NCI-H1417 treated with DMSO at 0.1 percent for 48 hours (cell line): ENCODE measurements at regions not wholly inside any gene's neighbourhood (a gene's known extent, or its start where the extent isn't known, plus 50 kb on each side); places are given as distances from the start of the nearest gene placed in this dataset.

ENCODE experiments used
- DNase-seq: peaks from one replicate; lab custom pipeline; 2025; lab: John Stamatoyannopoulos, UW

DNA sequence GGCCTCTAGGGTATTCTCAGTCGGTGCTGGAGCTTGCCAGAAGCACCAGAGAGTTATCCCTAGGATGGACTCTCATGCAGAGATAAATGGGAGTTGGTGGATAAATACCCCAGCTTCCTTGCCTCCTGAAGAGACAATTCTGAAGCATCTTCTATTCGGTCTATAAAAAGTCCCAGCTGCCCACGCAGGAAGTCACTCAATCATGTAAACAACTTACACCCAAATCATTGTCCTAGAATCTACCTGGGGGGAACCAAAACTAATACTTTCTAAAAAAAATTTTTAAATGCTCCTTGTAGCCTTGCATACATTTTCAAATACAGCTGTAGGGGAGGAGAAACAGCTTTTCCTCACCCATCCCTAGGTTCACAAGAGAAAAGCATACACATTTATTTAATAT is 66.6 kb upstream of the ELAC2 start:
- DNase-seq: no peak

DNA sequence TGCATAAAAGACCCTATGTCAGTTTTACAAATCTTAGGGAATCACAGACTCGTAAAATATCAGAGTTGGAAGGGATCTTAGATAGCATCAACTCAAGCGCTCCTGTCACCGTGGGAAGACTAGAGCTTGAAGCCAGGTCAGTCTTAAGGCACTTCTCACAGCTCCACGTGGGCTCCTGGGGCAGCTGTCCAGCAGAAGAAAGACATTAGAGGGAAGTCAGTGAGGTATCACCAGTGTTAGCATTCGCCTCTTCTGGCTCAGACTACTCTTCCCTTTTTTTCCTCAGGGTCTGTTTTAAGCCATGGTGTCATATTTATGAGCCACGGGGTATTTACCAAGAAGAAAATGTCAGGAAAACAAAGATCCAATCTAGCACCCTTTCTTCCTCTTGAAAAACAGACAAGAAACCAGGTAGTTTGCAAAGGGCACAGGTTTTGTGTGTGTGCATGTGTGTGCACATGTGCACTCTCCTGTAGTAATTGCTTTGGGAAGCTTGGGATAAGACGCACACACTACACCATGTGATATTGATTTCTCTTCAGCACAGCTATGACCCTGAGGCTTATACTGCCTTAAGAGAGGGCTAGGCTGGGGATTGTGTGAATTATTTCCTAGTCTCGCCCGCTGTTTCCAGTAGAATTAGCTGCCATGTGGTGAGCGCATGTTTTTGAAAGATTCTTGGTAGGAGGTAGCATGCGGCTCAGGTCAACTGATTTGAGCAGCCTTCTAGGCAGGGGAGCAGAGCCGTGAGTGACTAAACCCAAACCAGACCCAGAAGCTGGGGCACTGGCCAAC is 61.0 kb upstream of the ELAC2 start:
- DNase-seq: no peak

DNA sequence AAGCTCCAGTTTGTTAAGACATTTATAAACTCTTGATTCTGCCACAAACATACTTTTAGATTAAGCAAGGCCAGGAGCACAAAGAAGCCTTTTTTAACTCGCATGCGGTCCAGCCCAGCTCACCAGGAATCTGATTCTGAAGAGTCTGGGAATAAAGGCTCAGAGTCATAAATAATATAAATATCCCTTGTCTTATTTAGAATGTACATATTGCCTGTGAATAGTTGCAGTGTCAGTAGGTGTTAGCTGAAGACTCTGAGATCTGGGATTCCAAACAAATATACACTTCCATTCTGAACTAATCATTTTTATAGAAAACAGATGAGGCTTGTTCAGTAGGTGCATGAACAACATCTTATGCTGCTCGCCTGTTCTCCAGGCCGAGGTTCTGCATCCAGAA is 59.1 kb upstream of the ELAC2 start:
- no peak for DNase-seq

DNA sequence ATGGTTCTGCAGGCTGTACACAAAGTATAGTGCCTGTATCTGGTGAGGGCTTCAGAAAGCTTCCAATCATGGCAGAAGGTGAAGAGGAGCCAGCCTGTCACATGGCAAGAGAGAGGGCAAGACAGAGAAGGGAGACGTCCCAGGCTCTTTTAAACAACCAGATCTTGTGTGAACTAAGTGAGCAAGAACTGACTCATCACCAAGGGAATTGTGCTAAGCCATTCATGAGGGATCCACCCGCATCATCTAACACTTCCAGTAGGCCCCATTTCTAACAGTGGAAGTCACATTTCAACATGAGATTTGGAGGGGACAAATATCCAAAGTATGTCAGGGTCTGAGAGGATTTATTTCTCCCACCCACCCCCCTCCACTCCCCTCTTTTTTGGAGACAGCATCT is 56.2 kb upstream of the ELAC2 start:
- no peak for DNase-seq

DNA sequence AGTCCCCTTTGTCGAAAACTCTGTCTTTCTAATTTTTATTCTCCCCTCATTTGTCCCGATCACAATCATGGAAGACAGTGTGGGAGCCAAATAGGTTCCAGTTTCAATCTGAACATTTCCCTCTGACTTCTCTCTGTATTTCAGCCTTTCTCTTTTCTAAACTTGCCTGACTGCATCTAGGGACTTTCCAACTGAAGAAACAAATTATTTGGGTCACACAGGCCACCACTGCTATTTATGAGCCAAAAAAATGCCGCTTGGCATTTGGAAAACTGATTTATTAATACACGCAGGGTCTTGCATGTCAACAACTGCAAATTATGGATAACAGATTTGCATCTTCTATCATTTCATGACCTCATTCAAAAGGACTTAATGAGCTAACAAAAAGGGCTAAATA is 55.2 kb upstream of the ELAC2 start:
- DNase-seq: no peak

DNA sequence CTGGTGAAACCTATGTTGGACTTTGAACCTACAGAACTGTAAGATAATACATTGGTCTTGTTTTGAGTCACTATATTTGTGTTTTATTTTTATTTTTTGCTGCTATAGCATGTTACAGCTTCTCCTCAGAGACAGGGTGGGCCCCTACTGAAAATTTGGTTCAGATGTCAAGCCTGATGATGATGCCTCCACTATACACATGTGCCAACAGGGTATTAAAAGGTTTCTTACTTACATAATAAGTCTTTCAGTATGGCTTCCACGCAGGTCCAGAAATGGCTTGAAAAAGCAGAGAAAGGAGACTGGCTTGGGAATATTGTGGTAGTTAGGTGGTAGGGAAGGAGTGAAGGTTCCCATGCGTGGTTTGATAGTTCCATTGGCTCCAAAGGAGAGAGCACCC is 52.9 kb upstream of the ELAC2 start:
- no peak for DNase-seq

DNA sequence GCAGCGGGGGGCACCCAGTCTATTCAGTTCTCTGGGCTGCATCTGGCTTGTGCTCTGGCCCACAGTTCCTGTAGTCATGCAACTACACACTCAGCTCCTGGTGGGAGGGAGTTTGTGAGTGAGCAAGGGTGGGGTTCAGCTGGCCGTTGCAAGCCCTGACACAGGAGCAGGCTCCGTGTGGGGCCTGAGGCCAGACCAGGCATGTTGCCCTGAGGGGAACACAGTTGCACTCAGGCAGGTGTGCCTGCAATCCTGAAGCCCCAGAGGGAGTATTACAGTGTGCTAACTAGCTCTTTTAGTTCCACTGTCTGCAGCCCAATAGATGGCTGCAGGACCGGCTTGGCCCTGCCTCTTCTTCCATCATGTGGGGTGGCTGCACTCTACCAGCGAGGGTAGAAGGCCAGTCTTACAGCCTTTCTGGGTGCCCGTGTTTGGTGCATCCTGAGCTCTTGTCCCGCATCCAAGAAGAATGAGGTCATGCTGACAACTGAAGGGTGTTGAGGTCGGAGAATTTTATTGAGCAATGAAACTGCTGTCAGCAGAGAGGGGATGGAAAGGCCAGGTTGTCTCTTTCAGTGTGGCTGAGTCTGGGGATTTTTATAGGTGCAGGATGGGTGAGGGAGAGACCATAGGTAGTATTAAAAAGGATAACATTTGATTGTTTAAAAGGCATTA is 49.9 kb upstream of the ELAC2 start:
- no peak for DNase-seq
